Lower lobe of right lung (tissue), 2 donors: ENCODE measurements at regions not wholly inside any gene's neighbourhood (a gene's known extent, or its start where the extent isn't known, plus 50 kb on each side); places are given as distances from the start of the nearest gene placed in this dataset.

Experiments
- ATAC-seq, 2 donors: fragments of 200-7000 bp; cut with Tn5 transposase; one replicate each; pipeline ENCODE4 v1.9.1; 2020 to 2022; ENCODE audit warnings: mild to moderate bottlenecking in 2 of 2, moderate library complexity in 2 of 2
- DNase-seq: peaks from one replicate; pipeline ENCODE4 v3.0.0-alpha.2; 2020
- H3K27ac ChIP-seq: fragments of 200-600 bp; one replicate; pipeline ENCODE4 v1.8.0; 2022
- H3K27me3 ChIP-seq: fragments of 200-600 bp; one replicate; pipeline ENCODE4 v1.8.0; 2022; ENCODE audit warnings: low read depth
- H3K36me3 ChIP-seq: fragments of 200-600 bp; one replicate; pipeline ENCODE4 v1.8.0; 2022; ENCODE audit warnings: mild to moderate bottlenecking
- H3K4me1 ChIP-seq: fragments of 200-600 bp; one replicate; pipeline ENCODE4 v1.8.0; 2022
- H3K4me3 ChIP-seq: fragments of 200-600 bp; one replicate; pipeline ENCODE4 v1.8.0; 2022; ENCODE audit warnings: mild to moderate bottlenecking
- H3K9me3 ChIP-seq: fragments of 200-600 bp; one replicate; pipeline ENCODE4 v1.8.0; 2022
- CTCF ChIP-seq: fragments of 200-600 bp; IDR thresholded peaks from one replicate; pipeline ENCODE4 v1.8.0; 2022; ENCODE audit warnings: antibody characterized with exemption, mild to moderate bottlenecking
- intact Hi-C: fragments of 100-400 bp; cut with DNase I; formaldehyde crosslinking; loops from one replicate; pipeline ENCODE4 v1.11.0; 2022
- donor health status: DM: no; HTN: yes; CAD: no; lungs with severe emphysema.

GRCh38 chr4:186851291-186852072 is 127.8 kb upstream of the FAT1 start:
- Histone ChIP-seq H3K4me3 (no peak overlapping the region), H3K27me3 (no peaks in the 10 kb centered on the region), H3K4me1 (no peaks in the 10 kb centered on the region), H3K36me3 (no peaks in the 10 kb centered on the region), H3K27ac (no peak overlapping the region), H3K9me3 (no peaks in the 10 kb centered on the region)
- ATAC-seq (no peak), DNase-seq (no peak)
- intact Hi-C loops: no loop called here
- TF ChIP-seq CTCF: no peak

- Histone ChIP-seq H3K4me3 (no peak overlapping the region), H3K27me3 (no peaks in the 10 kb centered on the region), H3K4me1 (no peaks in the 10 kb centered on the region), H3K36me3 (no peaks in the 10 kb centered on the region), H3K9me3 (no peaks in the 10 kb centered on the region), H3K27ac (no peak overlapping the region)
- no peak for TF ChIP-seq CTCF
- intact Hi-C loops: no loop called here
- DNase-seq: no peak
- no peak for ATAC-seq
These were observed 128.4 kb upstream of the FAT1 start for GRCh38 chr4:186852073-186852420.

- intact Hi-C loops: no loop called here
- DNase-seq (no peak), ATAC-seq (no peak)
- Histone ChIP-seq H3K27ac (no peak overlapping the region), H3K4me3 (no peak overlapping the region), H3K27me3 (no peaks in the 10 kb centered on the region), H3K9me3 (no peaks in the 10 kb centered on the region), H3K36me3 (no peaks in the 10 kb centered on the region), H3K4me1 (no peaks in the 10 kb centered on the region)
- TF ChIP-seq CTCF: no peak
These were observed 129.3 kb upstream of the FAT1 start for GRCh38 chr4:186852964-186853391.

GRCh38 chr4:186854256-186854655 is 130.6 kb upstream of the FAT1 start:
- ATAC-seq: no peak
- no peak for TF ChIP-seq CTCF
- intact Hi-C loops: no loop called here

GRCh38 chr4:186855111-186855510 is 131.5 kb upstream of the FAT1 start:
- no peaks in the 10 kb centered on the region for H3K9me3 ChIP-seq
- no peak overlapping the region for H3K4me3 ChIP-seq
- ATAC-seq: no peak
- no peak for TF ChIP-seq CTCF
- intact Hi-C loops: no loop called here
- no peak overlapping the region for H3K27ac ChIP-seq
- H3K27me3 ChIP-seq: no peaks in the 10 kb centered on the region
- H3K4me1 ChIP-seq: no peaks in the 10 kb centered on the region
- no peaks in the 10 kb centered on the region for H3K36me3 ChIP-seq
- no peak for DNase-seq

More at GRCh38 chr4:186854256-186854655, 130.6 kb upstream of the FAT1 start:
- Histone ChIP-seq H3K4me1 (no peaks in the 10 kb centered on the region), H3K27me3 (no peaks in the 10 kb centered on the region), H3K9me3 (no peaks in the 10 kb centered on the region), H3K27ac (no peak overlapping the region), H3K4me3 (no peak overlapping the region), H3K36me3 (no peaks in the 10 kb centered on the region)
- no peak for DNase-seq
